ENCODE measurements at regions not wholly inside any gene's neighbourhood (a gene's known extent, or its start where the extent isn't known, plus 50 kb on each side); places are given as distances from the start of the nearest gene placed in this dataset.
"Not testable (repeated sequence)": the region's sequence is repeated elsewhere in the genome, so short reads cannot be mapped to it uniquely, and the experiment has no call there.

- WGBS, 2 donors, result 50 to 61% methylated on average over 1 to 9 of the region's 19 CpGs
- intact Hi-C loops (cut with DNase I); H3K36me3 ChIP-seq; H3K9me3 ChIP-seq; H3K27ac ChIP-seq; DNase-seq; H3K27me3 ChIP-seq; H3K4me3 ChIP-seq (replicated peaks in 1 of 3); H3K4me1 ChIP-seq: not testable (repeated sequence)
These were observed 134.5 kb downstream of the NPIPB11 start for GRCh38 chr16:29271721-29272675.

- H3K4me1 ChIP-seq; H3K27ac ChIP-seq; H3K9me3 ChIP-seq; H3K36me3 ChIP-seq; DNase-seq; intact Hi-C loops (cut with DNase I); H3K4me3 ChIP-seq (replicated peaks in 1 of 3); H3K27me3 ChIP-seq: not testable (repeated sequence)
These were observed 135.6 kb downstream of the NPIPB11 start for GRCh38 chr16:29270923-29271322.

DNA sequence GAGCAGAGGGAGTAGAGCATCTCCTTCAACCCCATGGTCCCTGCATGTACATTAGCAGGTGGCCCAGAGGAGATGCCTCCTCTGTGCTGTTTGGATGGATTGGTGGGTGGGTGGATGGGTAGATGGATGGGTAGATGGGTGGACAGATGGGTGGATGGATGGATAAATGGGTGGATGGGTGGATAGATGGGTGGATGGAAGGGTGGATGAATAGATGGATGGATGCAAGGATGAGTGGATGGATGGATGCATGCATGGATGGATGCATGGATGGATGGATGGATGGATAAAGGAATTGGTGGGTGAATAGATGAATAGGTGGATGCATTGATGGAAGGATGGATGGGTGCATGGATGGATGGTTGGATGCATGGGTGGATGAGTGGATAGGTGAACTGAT lies 136.5 kb downstream of the NPIPB11 start:
- H3K9me3 ChIP-seq; H3K4me1 ChIP-seq; H3K36me3 ChIP-seq; H3K27me3 ChIP-seq; H3K4me3 ChIP-seq (replicated peaks in 1 of 3); H3K27ac ChIP-seq; intact Hi-C loops (cut with DNase I); DNase-seq: not testable (repeated sequence)

DNA sequence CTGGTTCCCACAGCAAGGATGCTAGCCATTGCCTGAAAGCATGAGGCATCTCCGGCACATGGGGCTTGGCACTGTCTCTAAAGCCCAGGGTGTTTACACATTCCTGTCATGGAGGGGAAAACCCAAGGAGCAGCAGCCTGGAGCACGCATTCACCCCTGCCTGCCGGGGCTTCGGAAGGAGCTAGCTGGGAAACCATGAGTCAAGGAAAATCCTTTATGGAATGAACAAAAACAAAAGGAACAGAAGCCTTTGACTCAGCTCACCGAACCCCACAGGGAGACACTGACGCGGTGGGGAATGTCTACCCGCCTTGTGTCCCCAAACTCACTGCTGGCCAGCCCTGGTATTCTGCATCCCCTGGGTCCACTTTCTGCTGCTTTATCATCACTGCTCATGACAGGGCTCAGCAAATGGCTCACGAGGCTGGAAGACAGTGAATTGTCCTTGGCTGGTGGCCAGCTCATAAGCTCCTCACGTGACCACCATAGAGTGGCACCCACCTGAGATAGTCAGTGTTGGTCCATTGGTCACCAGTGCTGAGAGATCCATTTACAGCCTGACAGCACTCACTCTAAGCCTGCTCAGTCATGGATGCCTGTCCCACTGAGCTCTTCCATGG lies 137.2 kb downstream of the NPIPB11 start:
- H3K9me3 ChIP-seq; H3K4me3 ChIP-seq (replicated peaks in 1 of 3); H3K27me3 ChIP-seq; intact Hi-C loops (cut with DNase I); H3K4me1 ChIP-seq; H3K36me3 ChIP-seq; H3K27ac ChIP-seq; DNase-seq: not testable (repeated sequence)
- WGBS, 2 donors, result 55 to 61% methylated on average over 7 to 9 of the region's 10 CpGs

- H3K36me3 ChIP-seq; H3K27ac ChIP-seq; H3K4me3 ChIP-seq (replicated peaks in 1 of 3); H3K27me3 ChIP-seq; DNase-seq; intact Hi-C loops (cut with DNase I); H3K9me3 ChIP-seq: not testable (repeated sequence)
- peaks cover 0 to 13% of the 10 kb centered on the region in 2 donors for H3K4me1 ChIP-seq
- 87 to 90% methylated on average over 4 of the region's 6 CpGs for WGBS, 2 donors
These were observed 137.7 kb downstream of the NPIPB11 start for GRCh38 chr16:29268785-29269191.

DNA sequence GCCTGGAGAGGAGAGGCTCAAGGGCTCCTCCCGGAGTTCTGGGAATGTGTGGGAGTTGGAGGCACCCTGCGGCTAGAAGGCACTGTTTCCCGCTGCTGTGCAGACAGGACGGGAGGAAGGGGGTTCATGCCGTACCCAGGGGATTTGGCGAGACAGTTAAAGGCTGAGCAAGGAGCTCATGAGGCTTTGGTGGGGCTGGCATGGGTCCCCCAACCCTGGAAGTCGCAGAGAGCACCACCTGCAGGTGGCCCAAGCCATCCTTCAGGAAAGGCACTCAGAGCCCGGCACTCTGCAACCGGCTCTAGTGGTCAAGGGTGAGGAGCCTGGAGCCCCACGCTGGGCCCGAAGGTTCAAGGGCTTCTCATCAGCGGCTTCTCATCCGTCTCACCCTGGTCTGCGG lies 138.2 kb downstream of the NPIPB11 start:
- not testable (repeated sequence) for H3K4me3 ChIP-seq (replicated peaks in 1 of 3)

DNA sequence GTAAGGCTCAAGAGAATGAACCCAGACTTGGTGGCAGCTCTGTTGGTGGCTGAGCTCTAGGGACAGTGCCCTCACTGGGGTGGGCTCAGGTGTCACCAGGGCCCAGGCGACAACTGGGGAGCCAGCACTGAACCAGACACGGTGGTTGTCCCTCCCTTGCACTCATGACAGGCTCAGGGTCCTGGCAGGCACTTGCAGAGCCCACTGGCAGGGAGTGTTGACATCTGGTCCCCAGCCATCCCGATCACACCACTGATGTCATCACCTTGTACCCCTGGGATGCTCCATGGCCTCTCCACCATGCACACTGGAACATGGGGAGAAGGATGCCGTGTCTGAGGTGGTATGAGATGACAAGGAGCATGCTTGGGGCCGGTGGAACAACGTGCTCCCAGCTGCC lies 138.6 kb downstream of the NPIPB11 start:
- H3K9me3 ChIP-seq; H3K36me3 ChIP-seq; H3K27me3 ChIP-seq; DNase-seq; H3K27ac ChIP-seq; H3K4me3 ChIP-seq (replicated peaks in 1 of 3); intact Hi-C loops (cut with DNase I): not testable (repeated sequence)
- WGBS, 2 donors, result 74 to 89% methylated on average over 3 of the region's 6 CpGs
- peaks cover 0 to 13% of the 10 kb centered on the region in 2 donors for H3K4me1 ChIP-seq

More for the DNA sequence above, 138.2 kb downstream of the NPIPB11 start:
- WGBS, 2 donors, result 79 to 81% methylated on average over 12 to 14 of the region's 14 CpGs
- H3K27ac ChIP-seq; H3K9me3 ChIP-seq; H3K36me3 ChIP-seq; H3K27me3 ChIP-seq; intact Hi-C loops (cut with DNase I); DNase-seq: not testable (repeated sequence)
- peaks cover 0 to 13% of the 10 kb centered on the region in 2 donors for H3K4me1 ChIP-seq

- DNase-seq; H3K27ac ChIP-seq; H3K36me3 ChIP-seq; H3K4me3 ChIP-seq (replicated peaks in 1 of 3); intact Hi-C loops (cut with DNase I); H3K27me3 ChIP-seq; H3K9me3 ChIP-seq: not testable (repeated sequence)
- peaks cover 0 to 18% of the 10 kb centered on the region in 2 donors for H3K4me1 ChIP-seq
- 83 to 88% methylated on average over 12 to 13 of the region's 16 CpGs for WGBS, 2 donors
These were observed 139.4 kb downstream of the NPIPB11 start for GRCh38 chr16:29267055-29267619.

DNA sequence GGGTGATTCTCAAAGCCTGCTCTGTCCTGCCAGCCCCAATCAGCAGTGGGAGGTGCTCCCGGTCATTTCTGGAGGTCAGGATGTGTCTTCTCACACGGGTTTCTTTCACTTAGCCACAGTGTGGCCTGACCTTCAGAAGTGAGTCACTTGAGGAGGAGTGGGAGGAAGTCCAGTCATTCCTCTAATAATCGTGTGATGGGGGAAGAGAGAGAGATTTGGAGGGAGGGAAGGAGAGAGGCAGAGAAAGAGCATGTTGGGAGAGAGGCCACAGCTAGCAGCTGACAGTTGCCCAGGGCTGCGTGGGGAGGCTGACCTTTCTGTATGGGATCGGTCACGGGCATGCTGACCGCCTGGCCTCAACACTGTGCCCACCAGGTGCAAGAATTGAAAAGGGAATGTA lies 139.9 kb downstream of the NPIPB11 start:
- H3K4me3 ChIP-seq (replicated peaks in 1 of 3); H3K27ac ChIP-seq; intact Hi-C loops (cut with DNase I); H3K36me3 ChIP-seq; DNase-seq; H3K9me3 ChIP-seq; H3K27me3 ChIP-seq: not testable (repeated sequence)
- H3K4me1 ChIP-seq, result peaks cover 0 to 18% of the 10 kb centered on the region in 2 donors
- WGBS, 2 donors, result 51 to 58% methylated on average over 7 of the region's 7 CpGs

GRCh38 chr16:29265255-29265853 lies 141.2 kb downstream of the NPIPB11 start:
- WGBS, 2 donors, result 37 to 47% methylated on average over 7 of the region's 9 CpGs
- H3K27me3 ChIP-seq; H3K9me3 ChIP-seq; intact Hi-C loops (cut with DNase I); H3K36me3 ChIP-seq; H3K4me3 ChIP-seq (replicated peaks in 1 of 3): not testable (repeated sequence)
- Histone ChIP-seq H3K4me1 (peaks cover 0 to 18% of the 10 kb centered on the region in 2 donors), H3K27ac (peak overlapping the region in 1 of 3 donors; percentile 38)
- DNase-seq, result peak; percentile 72 to 80

DNA sequence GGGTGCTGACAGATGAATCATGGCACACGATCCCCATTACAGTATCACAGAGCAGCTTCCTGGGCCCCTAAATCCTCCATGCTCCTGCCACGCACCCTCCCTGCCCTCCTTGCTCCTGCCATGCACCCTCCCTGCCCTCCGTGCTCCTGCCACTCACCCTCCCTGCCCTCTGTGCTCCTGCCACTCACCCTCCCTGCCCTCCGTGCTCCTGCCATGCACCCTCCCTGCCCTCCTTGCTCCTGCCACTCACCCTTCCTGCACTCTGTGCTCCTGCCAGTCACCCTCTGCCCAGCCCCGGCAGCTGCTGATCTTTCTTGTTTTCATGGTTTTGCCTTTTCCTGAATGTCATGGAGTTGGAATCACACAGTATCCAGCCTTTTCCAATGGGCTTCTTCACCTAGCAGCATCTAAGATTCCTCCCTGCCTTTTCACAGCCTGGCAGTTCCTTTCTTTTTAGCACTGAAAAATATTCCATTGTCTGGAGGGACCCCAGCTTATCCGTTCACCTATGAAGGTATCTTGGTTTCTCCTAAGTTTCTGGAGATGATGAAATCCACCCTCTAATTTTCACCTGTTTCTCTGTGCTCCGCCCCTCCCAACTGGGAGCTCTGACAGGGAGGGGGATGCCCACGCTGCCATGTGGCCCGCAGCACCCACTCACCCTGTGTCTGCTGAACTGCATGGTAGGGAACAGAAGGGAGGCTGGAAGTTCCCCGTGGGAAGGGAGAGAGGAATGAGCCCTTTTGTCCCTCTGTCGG lies 142.3 kb downstream of the NPIPB11 start:
- H3K27me3 ChIP-seq; intact Hi-C loops (cut with DNase I); H3K9me3 ChIP-seq; H3K36me3 ChIP-seq; H3K4me3 ChIP-seq (replicated peaks in 1 of 3); H3K27ac ChIP-seq; DNase-seq: not testable (repeated sequence)
- WGBS, 2 donors, result 78 to 86% methylated on average over 9 to 11 of the region's 11 CpGs
- H3K4me1 ChIP-seq, result peaks cover 8 to 28% of the 10 kb centered on the region in 2 donors

DNA sequence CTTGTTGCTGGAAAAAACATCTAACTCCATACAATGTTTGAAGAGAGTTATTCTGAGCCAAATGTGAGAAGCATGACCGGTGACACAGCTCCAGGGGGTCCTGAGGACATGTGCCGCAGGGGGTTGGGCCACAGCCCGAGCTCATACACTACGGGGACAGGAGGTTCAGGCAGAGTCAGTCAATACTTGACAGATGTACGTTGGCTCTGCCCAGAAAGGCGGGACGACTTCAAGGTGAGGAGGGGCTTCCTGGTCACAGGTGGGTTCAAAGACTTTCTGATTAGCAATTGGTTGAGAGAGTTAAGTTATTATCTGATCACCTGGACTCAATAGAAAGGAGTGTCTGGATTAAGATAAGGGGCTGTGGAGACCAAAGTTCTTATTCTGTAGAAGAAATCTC lies 143.8 kb downstream of the NPIPB11 start:
- H3K9me3 ChIP-seq; intact Hi-C loops (cut with DNase I); H3K36me3 ChIP-seq; H3K4me3 ChIP-seq (replicated peaks in 1 of 3); H3K27me3 ChIP-seq; DNase-seq: not testable (repeated sequence)
- Histone ChIP-seq H3K27ac (peak overlapping the region in 1 of 3 donors; percentile 27), H3K4me1 (peaks cover 8 to 32% of the 10 kb centered on the region in 2 donors)
- WGBS, 2 donors, result 83 to 90% methylated on average over 7 of the region's 7 CpGs

Data from thyroid gland (tissue), 4 donors.